ENCODE measurements at regions not wholly inside any gene's neighbourhood (a gene's known extent, or its start where the extent isn't known, plus 50 kb on each side); places are given as distances from the start of the nearest gene placed in this dataset.

- TF ChIP-seq CTCF (optimal IDR thresholded peaks at IDR 0.05 in 1 of 3, IDR thresholded peaks at IDR 0.05 in 1 of 3, conservative IDR thresholded peaks at IDR 0.05 in 1 of 3; ENCODE audit: extremely low read depth in 1 of 3, insufficient read depth in 2 of 3, low read length in 3 of 3) = no peak
- TF ChIP-seq EZH2 (IDR thresholded peaks at IDR 0.05; ENCODE audit: low read length) = no peak
Measured at GRCh38 chr4:75195111-75195510, 262.2 kb downstream of the PARM1 start.

Measured in keratinocyte (primary cell).